MM.1S (cell line): ENCODE measurements at regions not wholly inside any gene's neighbourhood (a gene's known extent, or its start where the extent isn't known, plus 50 kb on each side); places are given as distances from the start of the nearest gene placed in this dataset.

Experiments
- EZH2 ChIP-seq: fragments of 300-600 bp; sonication (generic); optimal IDR thresholded peaks from 2 replicates; pipeline ENCODE3; 2017; ENCODE audit warnings: low read depth, mild to moderate bottlenecking, antibody characterized with exemption, low read length, mixed read lengths
- TF ChIP-seq, protein P1 (sequence below): fragments of 300-600 bp; sonication (generic); IDR thresholded peaks from 2 replicates; pipeline ENCODE4 v1.5.1; 2016; ENCODE audit warnings: antibody characterized with exemption, low read length, mixed read lengths

DNA sequence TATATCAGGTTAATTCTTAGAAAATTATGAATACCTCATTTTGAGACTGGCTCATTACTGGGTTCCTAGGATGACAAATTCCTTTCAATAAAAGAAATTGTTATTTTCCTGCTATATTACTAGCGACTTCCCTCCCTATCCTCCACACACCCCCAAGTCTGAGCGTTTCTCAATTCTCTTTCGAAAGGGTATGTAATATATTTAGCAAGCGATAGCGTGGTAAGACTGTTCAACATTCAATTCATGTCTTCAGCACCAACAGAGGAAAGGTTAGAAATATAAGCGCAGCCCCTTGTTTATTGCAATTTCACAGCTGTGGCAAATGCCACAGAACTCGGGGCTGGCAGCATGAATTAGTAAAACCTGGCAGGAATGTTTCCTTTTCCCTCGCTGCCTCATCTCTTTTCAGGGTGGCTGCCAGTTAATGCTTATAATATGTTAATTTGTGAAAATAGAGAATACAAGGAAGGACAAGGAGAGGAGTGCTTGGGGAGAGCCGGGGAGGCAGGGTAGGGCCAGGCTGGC is 152.7 kb upstream of the TBCA start:
- TF ChIP-seq EZH2, result no peak
- TF ChIP-seq, protein P1, sequence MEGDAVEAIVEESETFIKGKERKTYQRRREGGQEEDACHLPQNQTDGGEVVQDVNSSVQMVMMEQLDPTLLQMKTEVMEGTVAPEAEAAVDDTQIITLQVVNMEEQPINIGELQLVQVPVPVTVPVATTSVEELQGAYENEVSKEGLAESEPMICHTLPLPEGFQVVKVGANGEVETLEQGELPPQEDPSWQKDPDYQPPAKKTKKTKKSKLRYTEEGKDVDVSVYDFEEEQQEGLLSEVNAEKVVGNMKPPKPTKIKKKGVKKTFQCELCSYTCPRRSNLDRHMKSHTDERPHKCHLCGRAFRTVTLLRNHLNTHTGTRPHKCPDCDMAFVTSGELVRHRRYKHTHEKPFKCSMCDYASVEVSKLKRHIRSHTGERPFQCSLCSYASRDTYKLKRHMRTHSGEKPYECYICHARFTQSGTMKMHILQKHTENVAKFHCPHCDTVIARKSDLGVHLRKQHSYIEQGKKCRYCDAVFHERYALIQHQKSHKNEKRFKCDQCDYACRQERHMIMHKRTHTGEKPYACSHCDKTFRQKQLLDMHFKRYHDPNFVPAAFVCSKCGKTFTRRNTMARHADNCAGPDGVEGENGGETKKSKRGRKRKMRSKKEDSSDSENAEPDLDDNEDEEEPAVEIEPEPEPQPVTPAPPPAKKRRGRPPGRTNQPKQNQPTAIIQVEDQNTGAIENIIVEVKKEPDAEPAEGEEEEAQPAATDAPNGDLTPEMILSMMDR, result no peak
